H9 (cell line): ENCODE measurements at regions not wholly inside any gene's neighbourhood (a gene's known extent, or its start where the extent isn't known, plus 50 kb on each side); places are given as distances from the start of the nearest gene placed in this dataset.

Experiments used
- DNase-seq: peaks from one replicate; pipeline ENCODE4 v3.0.0-alpha.2; 2017
- H2AFZ ChIP-seq: one replicate; pipeline ENCODE4 v1.6.1; 2013; ENCODE audit warnings: mild to moderate bottlenecking, low read length, control low read depth, moderate library complexity
- H2AK5ac ChIP-seq: 2 replicates; pipeline ENCODE4 v1.6.1; 2013; ENCODE audit warnings: low read length, control low read depth, mixed read lengths; ENCODE audit not compliant: insufficient read length
- H2BK120ac ChIP-seq: one replicate; pipeline ENCODE4 v1.6.1; 2013; ENCODE audit warnings: low read depth, mild to moderate bottlenecking, low read length, control low read depth, inconsistent platforms; ENCODE audit not compliant: poor library complexity, severe bottlenecking
- H2BK12ac ChIP-seq: 2 replicates; pipeline ENCODE4 v1.6.1; 2013; ENCODE audit warnings: low read length, control low read depth, mixed read lengths, low read depth; ENCODE audit not compliant: insufficient read length
- H2BK15ac ChIP-seq: 2 replicates; pipeline ENCODE4 v1.6.1; 2013; ENCODE audit warnings: low read depth, low read length, control low read depth
- H2BK20ac ChIP-seq: one replicate; pipeline ENCODE4 v1.6.1; 2013; ENCODE audit warnings: low read depth, mild to moderate bottlenecking, low read length, control low read depth, inconsistent platforms; ENCODE audit not compliant: poor library complexity, severe bottlenecking
- H2BK5ac ChIP-seq: 2 replicates; pipeline ENCODE4 v1.6.1; 2013; ENCODE audit warnings: low read length, control low read depth, mixed read lengths; ENCODE audit not compliant: insufficient read length
- H3K14ac ChIP-seq: 2 replicates; pipeline ENCODE4 v1.6.1; 2013; ENCODE audit warnings: low read length, control low read depth; ENCODE audit not compliant: insufficient read depth
- H3K18ac ChIP-seq: 2 replicates; pipeline ENCODE4 v1.6.1; 2013; ENCODE audit warnings: low read depth, mild to moderate bottlenecking, mixed read lengths, low read length, control low read depth; ENCODE audit not compliant: insufficient read length
- H3K23ac ChIP-seq: 2 replicates; pipeline ENCODE4 v1.6.1; 2013; ENCODE audit warnings: low read length, control low read depth, mixed read lengths, low read depth; ENCODE audit not compliant: insufficient read length
- H3K23me2 ChIP-seq: 2 replicates; pipeline ENCODE4 v1.6.1; 2013; ENCODE audit warnings: low read depth, mild to moderate bottlenecking, mixed read lengths, low read length, control low read depth; ENCODE audit not compliant: insufficient read length, poor library complexity, severe bottlenecking
- H3K27ac ChIP-seq: 2 replicates; pipeline ENCODE4 v1.5.1; 2013; ENCODE audit warnings: low read length, control low read depth, mixed read lengths, low read depth; ENCODE audit not compliant: insufficient read length
- H3K27me3 ChIP-seq: 2 replicates; pipeline ENCODE4 v1.6.1; 2013; ENCODE audit warnings: low read length, control low read depth, inconsistent platforms; ENCODE audit not compliant: insufficient read depth
- H3K4ac ChIP-seq: 2 replicates; pipeline ENCODE4 v1.6.1; 2013; ENCODE audit warnings: low read depth, mild to moderate bottlenecking, control low read depth, inconsistent platforms, low read length, moderate library complexity
- H3K4me1 ChIP-seq: 2 replicates; pipeline ENCODE4 v1.6.1; 2013; ENCODE audit warnings: low read length, control low read depth, inconsistent platforms; ENCODE audit not compliant: insufficient read depth
- H3K4me2 ChIP-seq: 2 replicates; pipeline ENCODE4 v1.6.1; 2013; ENCODE audit warnings: low read length, control low read depth, mixed read lengths; ENCODE audit not compliant: insufficient read length, insufficient read depth
- H3K56ac ChIP-seq: 2 replicates; pipeline ENCODE4 v1.6.1; 2013; ENCODE audit warnings: low read depth, mild to moderate bottlenecking, mixed read lengths, low read length, control low read depth; ENCODE audit not compliant: insufficient read length
- H3K79me1 ChIP-seq: 2 replicates; pipeline ENCODE4 v1.6.1; 2013; ENCODE audit warnings: low read depth, mild to moderate bottlenecking, moderate library complexity, low read length, control low read depth, inconsistent platforms; ENCODE audit not compliant: insufficient read depth, poor library complexity, severe bottlenecking
- H3K79me2 ChIP-seq: 2 replicates; pipeline ENCODE4 v1.6.1; 2013; ENCODE audit warnings: low read length, control low read depth, inconsistent platforms; ENCODE audit not compliant: insufficient read depth
- H3K9ac ChIP-seq: 2 replicates; pipeline ENCODE4 v1.6.1; 2013; ENCODE audit warnings: low read length, control low read depth, mixed read lengths; ENCODE audit not compliant: insufficient read length; ENCODE audit errors: extremely low read depth
- H3K9me3 ChIP-seq: one replicate; pipeline ENCODE4 v1.6.1; 2013; ENCODE audit warnings: low read depth, low read length, inconsistent platforms; ENCODE audit not compliant: control insufficient read depth
- H3T11ph ChIP-seq: one replicate; pipeline ENCODE4 v1.6.1; 2013; ENCODE audit warnings: mild to moderate bottlenecking, low read length, control low read depth, inconsistent platforms
- H4K20me1 ChIP-seq: one replicate; pipeline ENCODE4 v1.6.1; 2013; ENCODE audit not compliant: control insufficient read depth, insufficient read length, insufficient read depth
- H4K5ac ChIP-seq: 2 replicates; pipeline ENCODE4 v1.6.1; 2013; ENCODE audit warnings: low read depth, mild to moderate bottlenecking, mixed read lengths, low read length, control low read depth; ENCODE audit not compliant: insufficient read length
- H4K8ac ChIP-seq: replicated peaks from 2 replicates; pipeline ENCODE4 v1.6.1; 2013; ENCODE audit warnings: low read length, control low read depth, mixed read lengths, low read depth; ENCODE audit not compliant: insufficient read length
- H4K91ac ChIP-seq: 2 replicates; pipeline ENCODE4 v1.6.1; 2013; ENCODE audit warnings: low read depth, mild to moderate bottlenecking, moderate library complexity, mixed read lengths, low read length, control low read depth; ENCODE audit not compliant: insufficient read length
- H3K27ac Mint-ChIP-seq, 3 experiments: 2 replicates in 2 of 3; 3 replicates in 1 of 3; pipeline ENCODE4 v1.8.0; 2020 to 2021; ENCODE audit warnings: mixed read lengths in 3 of 3, mild to moderate bottlenecking in 1 of 3, moderate library complexity in 1 of 3
- H3K27me3 Mint-ChIP-seq: 2 replicates; pipeline ENCODE4 v1.8.0; 2021; ENCODE audit warnings: low read depth, mild to moderate bottlenecking, moderate library complexity, mixed read lengths
- H3K36me3 Mint-ChIP-seq, 3 experiments: 2 replicates in 2 of 3; 3 replicates in 1 of 3; pipeline ENCODE4 v1.8.0; 2020 to 2021; ENCODE audit warnings: low read depth in 3 of 3, mixed read lengths in 3 of 3; ENCODE audit not compliant: insufficient read depth in 1 of 3
- H3K4me1 Mint-ChIP-seq, 2 experiments: 2 replicates each; pipeline ENCODE4 v1.8.0; 2020; ENCODE audit warnings: mixed read lengths in 2 of 2
- H3K4me3 Mint-ChIP-seq, 2 experiments: 2 replicates in 1 of 2; 3 replicates in 1 of 2; pipeline ENCODE4 v1.8.0; 2020 to 2021; ENCODE audit warnings: mild to moderate bottlenecking in 2 of 2, mixed read lengths in 2 of 2, moderate library complexity in 1 of 2
- H3K9me3 Mint-ChIP-seq, 2 experiments: 2 replicates in 1 of 2; 3 replicates in 1 of 2; pipeline ENCODE4 v1.8.0; 2020; ENCODE audit warnings: mild to moderate bottlenecking in 2 of 2, mixed read lengths in 2 of 2, moderate library complexity in 1 of 2
- WGBS: extraction: QIAGEN DNeasy Blood & Tissue Kit; methylation state at CpG from one replicate; pipeline ENCODE4 v1.1.7; 2013; ENCODE audit warnings: missing lambda C conversion rate, low lambda C conversion rate, mixed read lengths; ENCODE audit not compliant: insufficient read length; ENCODE audit errors: extremely low coverage; 5-methylcytosine and 5-hydroxymethylcytosine counted together
- TF ChIP-seq, protein P1 (sequence below): fragments of 200-600 bp; sonication (generic); conservative IDR thresholded peaks from 3 replicates; pipeline ENCODE4 v1.8.0; 2021; ENCODE audit warnings: antibody characterized with exemption, mild to moderate bottlenecking

- Histone ChIP-seq H3K79me2 (no peaks in the 10 kb centered on the region), H3K4me2 (no peak overlapping the region), H2BK20ac (no peak overlapping the region), H3K4ac (no peak overlapping the region), H3K18ac (no peak overlapping the region), H3K14ac (no peak overlapping the region), H2BK5ac (no peak overlapping the region), H3K27me3 (no peaks in the 10 kb centered on the region), H3K9ac (no peak overlapping the region), H2BK120ac (no peak overlapping the region), H3K23ac (no peak overlapping the region), H2AFZ (no peak overlapping the region), H2BK15ac (no peak overlapping the region), H2BK12ac (no peak overlapping the region), H4K8ac (no peak overlapping the region), H3K27ac (no peak overlapping the region), H4K91ac (no peak overlapping the region), H3K79me1 (no peaks in the 10 kb centered on the region), H4K5ac (no peak overlapping the region), H4K20me1 (no peaks in the 10 kb centered on the region), H3K4me1 (no peaks in the 10 kb centered on the region), H2AK5ac (no peak overlapping the region), H3K23me2 (no peaks in the 10 kb centered on the region), H3K56ac (no peak overlapping the region), H3T11ph (no peak overlapping the region), H3K9me3 (no peaks in the 10 kb centered on the region)
- no peak for DNase-seq
- Mint-ChIP-seq H3K27me3 (peaks cover 7% of the 10 kb centered on the region), H3K27ac (peak overlapping the region in 1 of 3 experiments; percentile 87; a peak in 2 of 7 replicates), H3K36me3 (no peaks in the 10 kb centered on the region), H3K4me3 (no peak overlapping the region), H3K4me1 (0 out of 4 replicates have a peak, but pooled peaks cover 0 to 2% of the 10 kb centered on the region in 2 experiments), H3K9me3 (peaks cover 0 to 9% of the 10 kb centered on the region in 2 experiments; a peak in 1 of 5 replicates)
- TF ChIP-seq, protein P1, sequence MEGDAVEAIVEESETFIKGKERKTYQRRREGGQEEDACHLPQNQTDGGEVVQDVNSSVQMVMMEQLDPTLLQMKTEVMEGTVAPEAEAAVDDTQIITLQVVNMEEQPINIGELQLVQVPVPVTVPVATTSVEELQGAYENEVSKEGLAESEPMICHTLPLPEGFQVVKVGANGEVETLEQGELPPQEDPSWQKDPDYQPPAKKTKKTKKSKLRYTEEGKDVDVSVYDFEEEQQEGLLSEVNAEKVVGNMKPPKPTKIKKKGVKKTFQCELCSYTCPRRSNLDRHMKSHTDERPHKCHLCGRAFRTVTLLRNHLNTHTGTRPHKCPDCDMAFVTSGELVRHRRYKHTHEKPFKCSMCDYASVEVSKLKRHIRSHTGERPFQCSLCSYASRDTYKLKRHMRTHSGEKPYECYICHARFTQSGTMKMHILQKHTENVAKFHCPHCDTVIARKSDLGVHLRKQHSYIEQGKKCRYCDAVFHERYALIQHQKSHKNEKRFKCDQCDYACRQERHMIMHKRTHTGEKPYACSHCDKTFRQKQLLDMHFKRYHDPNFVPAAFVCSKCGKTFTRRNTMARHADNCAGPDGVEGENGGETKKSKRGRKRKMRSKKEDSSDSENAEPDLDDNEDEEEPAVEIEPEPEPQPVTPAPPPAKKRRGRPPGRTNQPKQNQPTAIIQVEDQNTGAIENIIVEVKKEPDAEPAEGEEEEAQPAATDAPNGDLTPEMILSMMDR = no peak
- WGBS = no CpG with 5 or more reads among the region's 9 CpGs
These were observed 81.5 kb upstream of the GPC1 start for GRCh38 chr2:240353944-240354343.
